ENCODE measurements at regions not wholly inside any gene's neighbourhood (a gene's known extent, or its start where the extent isn't known, plus 50 kb on each side); places are given as distances from the start of the nearest gene placed in this dataset.

DNA sequence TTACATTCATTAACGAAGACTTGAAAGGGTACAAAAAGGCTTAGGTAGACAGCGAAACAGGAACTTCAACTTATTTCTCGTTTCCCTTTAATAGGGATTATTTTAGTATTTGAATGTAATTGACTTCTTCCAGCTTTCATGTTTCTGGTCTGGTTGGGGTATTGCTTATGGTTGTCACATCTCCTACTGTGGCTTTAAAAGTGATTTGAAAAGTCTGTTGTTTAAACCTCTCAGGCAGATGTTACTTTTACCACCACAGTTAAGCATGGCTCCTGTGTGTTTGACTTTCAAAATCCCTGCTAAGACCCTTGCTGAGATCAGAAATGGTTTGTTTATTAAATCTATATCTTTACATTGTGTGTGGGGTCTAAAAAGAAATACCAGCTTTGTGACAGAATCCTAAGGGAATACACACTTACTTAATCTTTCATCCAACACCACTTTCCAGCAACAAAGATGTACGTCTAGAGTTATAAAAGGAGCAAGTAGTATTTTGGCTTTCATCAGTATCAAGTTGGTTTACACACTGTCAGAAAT is 661.2 kb downstream of the FAT4 start:
- DNase-seq, result no peak

DNA sequence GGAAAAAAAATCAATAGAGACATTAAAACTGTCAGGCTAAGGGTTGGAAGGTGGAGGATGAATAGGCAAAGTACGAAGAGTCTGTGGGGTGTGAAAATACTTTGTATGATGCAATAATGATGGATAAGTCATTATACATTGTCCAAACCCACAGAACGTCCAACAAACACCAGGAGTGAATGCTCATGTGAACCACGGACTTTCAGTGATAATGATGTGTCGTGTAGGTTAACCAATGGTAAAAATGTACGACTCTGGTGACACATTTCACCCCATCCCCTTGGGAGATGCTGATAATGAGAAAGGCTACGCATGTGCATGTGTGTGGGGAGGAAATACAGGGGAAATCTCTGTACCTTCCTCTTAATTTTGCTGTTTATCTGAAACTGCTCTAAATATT is 665.2 kb downstream of the FAT4 start:
- DNase-seq, result no peak

- DNase-seq, result no peak
These were observed 668.4 kb downstream of the FAT4 start for GRCh38 chr4:125983168-125983567.

DNA sequence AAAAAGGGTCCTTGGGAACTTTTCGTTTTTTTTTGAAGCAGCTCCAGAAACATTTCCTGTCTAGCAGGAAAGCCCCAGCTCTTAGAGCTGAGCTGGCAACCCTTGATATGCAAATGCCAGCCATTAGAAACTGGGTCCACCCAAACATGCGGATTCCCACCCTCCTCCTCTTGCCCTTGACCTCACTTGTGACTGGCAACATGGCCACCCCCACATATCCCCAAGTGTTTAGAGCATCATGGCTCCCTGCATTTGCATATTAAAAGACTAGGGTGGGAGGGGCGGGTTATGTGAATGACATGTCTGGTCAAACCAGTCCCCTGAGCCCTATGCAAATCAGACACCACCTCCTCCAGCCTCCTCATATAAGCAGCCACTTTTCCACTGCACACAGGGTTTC is 671.1 kb downstream of the FAT4 start:
- DNase-seq, result peak in 1 of 2 experiments; percentile 34

GRCh38 chr4:125986307-125986706 is 671.6 kb downstream of the FAT4 start:
- no peak for DNase-seq

DNA sequence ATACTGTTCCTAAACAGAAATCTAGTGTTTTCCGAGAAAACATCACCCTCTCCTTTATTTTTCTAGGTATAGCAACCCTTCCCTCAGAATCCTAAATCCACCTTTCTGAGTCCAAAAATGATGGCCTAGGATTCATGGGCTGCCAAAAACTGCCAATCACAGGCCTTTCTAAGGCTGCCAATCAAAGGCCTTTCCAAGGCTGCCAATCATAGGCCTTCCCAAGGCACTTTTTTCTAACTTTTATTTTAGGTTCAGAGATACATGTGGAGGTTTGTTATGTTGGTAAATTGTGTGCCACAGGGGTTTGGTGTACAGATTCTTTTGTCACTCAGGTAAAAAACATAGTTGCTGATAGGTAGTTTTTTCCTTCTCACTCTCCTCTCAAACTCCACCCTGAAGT is 673.7 kb downstream of the FAT4 start:
- DNase-seq, result no peak

GRCh38 chr4:125991398-125991797 is 676.6 kb downstream of the FAT4 start:
- DNase-seq, result no peak

- DNase-seq, result no peak
These were observed 678.1 kb downstream of the FAT4 start for GRCh38 chr4:125992891-125993290.

DNA sequence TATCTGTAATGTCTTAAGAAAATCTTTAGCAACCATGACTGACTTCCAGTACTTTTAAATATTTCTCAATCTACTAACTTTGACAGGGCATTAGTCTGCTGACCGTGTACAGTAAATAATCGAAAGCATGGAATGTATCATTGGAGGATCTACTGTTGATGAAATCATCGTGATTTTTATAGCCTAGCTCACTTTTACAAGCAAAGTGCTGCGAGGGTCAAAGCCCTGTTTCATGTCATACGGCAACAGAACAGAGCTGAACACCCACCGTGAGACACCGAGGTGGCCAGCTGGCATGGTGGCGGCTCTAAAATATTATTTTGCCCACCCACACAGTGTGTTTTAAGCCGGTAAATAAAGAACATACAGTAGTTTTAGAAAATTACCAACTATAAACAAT is 679.3 kb downstream of the FAT4 start:
- DNase-seq, result no peak

DNA sequence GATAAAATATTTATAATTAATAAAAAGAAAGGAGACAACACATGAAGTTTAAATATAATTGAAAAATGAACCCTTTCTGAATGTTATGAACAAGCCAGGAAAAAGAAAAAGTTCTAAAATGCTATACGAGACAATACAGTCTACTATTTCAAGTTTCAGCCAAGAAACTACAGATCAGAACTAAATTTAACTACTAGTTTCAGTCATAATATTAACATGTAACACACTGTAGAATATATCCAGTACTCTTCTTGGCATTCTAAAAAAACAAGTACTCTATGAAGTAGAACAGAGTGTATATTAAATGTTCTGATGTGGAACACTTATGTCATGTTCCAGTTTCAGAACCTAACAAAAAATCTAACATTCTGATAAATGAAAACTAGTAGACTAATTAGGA is 679.7 kb downstream of the FAT4 start:
- no peak for DNase-seq

- no peak for DNase-seq
These were observed 690.2 kb downstream of the FAT4 start for GRCh38 chr4:126004941-126005340.

- no peak for DNase-seq
These were observed 692.4 kb downstream of the FAT4 start for GRCh38 chr4:126007142-126007541.

GRCh38 chr4:126012691-126013290 is 698.0 kb downstream of the FAT4 start:
- no peak for DNase-seq

- DNase-seq, result no peak
These were observed 703.5 kb downstream of the FAT4 start for GRCh38 chr4:126018274-126018673.

DNA sequence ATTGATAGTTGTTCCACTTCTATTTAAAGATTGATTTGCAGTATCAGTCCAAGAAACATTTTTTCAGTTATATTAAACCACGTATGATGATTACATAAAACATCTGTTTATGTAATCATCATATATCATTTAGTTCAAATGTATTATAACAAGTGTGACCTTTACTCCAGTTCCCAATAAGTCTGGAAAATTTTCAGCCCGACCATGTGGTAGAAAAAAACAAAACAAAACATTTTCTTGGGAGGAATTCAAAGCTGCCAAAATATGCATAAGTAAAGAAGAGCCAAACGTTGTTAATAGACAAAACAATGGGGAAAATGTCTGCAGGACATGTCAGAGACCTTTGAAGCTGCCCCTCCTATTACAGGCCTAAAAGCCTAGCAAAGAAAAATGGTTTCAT is 709.1 kb downstream of the FAT4 start:
- no peak for DNase-seq

- DNase-seq, result no peak
These were observed 712.8 kb downstream of the FAT4 start for GRCh38 chr4:126027601-126028000.

- no peak for DNase-seq
These were observed 714.1 kb downstream of the FAT4 start for GRCh38 chr4:126028876-126029275.

GRCh38 chr4:126037231-126037630 is 722.5 kb downstream of the FAT4 start:
- no peak for DNase-seq

GRCh38 chr4:126038502-126039144 is 723.9 kb downstream of the FAT4 start:
- DNase-seq, result no peak

DNA sequence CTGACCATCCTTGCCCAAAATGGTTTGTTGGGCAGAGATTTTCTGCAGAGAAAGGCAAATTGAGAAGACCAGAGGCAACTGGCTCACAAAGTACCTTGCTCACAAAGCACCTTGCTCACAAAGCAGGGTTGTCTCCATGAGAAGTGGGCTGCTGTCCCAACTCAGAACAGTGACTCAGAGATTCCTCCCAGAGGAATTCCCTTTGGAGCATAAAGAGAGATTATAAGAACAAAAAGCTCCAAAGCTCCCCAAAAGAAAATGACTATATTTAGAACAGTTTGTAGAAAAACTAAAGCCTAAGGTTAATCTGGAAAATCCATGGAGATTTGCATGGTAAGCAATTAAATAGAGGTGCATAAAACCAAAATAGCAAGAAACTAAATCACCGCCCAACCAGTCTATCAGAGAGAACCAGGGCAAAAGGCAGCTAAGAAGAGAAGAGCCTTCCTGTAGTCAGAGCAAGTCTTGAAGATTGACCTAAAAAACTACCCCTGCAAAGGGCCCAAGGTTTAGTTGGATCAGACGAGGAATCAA is 731.4 kb downstream of the FAT4 start:
- DNase-seq, result no peak

GRCh38 chr4:126047114-126047513 is 732.4 kb downstream of the FAT4 start:
- no peak for DNase-seq

DNA sequence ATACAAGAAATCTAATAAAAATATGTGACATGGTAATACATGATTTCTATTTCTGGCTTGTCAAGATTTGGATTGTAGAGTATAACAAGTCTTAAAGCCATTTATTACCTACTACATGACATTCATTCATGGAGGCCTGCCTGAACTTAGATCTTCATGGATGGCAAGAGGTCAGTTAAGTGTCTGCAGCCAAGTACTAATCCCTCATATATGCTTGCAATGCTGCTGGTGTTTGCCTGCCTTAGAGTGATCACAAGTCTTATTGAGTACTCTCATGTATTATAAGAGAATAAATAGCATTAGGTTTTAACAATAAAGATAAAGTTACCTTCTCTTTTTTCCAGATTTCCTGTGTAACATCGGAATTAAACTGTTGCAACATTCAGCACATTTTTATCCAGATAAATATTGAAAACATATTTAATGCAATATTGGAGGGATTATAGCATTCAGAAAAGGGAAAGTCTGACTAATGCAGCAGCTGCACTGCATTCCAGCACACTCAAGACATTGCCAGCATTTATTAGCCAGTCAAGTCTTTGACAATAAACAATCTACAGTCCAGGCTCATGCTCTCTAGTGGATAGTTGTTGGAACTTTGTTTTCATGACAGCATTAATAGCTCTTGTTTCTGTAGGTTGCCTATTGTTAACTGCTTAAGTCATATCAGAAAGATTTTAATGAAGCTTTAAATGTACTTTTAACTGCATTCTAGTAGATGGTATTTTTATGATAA is 737.1 kb downstream of the FAT4 start:
- DNase-seq, result no peak

DNA sequence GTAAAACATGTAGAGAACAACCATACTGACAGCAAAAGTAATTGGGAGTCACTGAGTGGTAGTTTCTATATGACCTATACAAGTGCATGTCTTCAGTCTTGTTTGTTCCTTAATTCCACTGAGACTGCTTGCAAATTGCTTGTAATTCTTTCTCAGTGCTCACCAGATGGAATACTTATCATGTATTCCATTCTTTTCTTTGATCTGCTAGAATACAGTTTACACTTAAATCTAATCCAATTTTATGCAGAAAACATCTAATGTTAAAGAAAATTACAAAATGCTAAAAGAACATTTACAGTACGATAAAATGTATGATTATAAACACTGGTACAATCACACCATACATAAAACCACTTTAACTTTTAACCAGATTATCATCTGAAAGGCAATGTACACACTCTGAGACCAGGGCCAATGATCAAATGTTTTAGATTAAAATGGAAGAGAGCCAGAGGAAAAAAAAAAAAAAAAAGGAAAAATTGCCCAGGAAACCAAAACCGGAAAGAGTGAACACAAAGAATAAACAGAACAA is 741.4 kb downstream of the FAT4 start:
- no peak for DNase-seq

- no peak for DNase-seq
These were observed 742.6 kb downstream of the FAT4 start for GRCh38 chr4:126057371-126057770.
